Liver (tissue), 8 donors: ENCODE measurements at regions not wholly inside any gene's neighbourhood (a gene's known extent, or its start where the extent isn't known, plus 50 kb on each side); places are given as distances from the start of the nearest gene placed in this dataset.

ENCODE experiments used
- DNase-seq: peaks from one replicate; pipeline ENCODE4 v3.0.0-alpha.2; 2017; ENCODE audit warnings: low spot score
- H3K27ac ChIP-seq, 2 donors: one replicate each; pipeline ENCODE4 v1.7.0; 2013; ENCODE audit warnings: inconsistent platforms in 2 of 2, low read length in 2 of 2, control low read depth in 1 of 2, low read depth in 1 of 2, mild to moderate bottlenecking in 1 of 2
- H3K27me3 ChIP-seq, 4 donors: one replicate each; pipeline versions ENCODE4 v1.6.1 to v1.7.0; 2013; ENCODE audit warnings: low read length in 3 of 4, inconsistent platforms in 1 of 4, mild to moderate bottlenecking in 1 of 4, moderate library complexity in 1 of 4; ENCODE audit not compliant: control insufficient read depth in 4 of 4, insufficient read depth in 4 of 4
- H3K36me3 ChIP-seq, 4 donors: one replicate each; pipeline versions ENCODE4 v1.6.1 to v1.7.0; 2013; ENCODE audit warnings: low read length in 3 of 4, mild to moderate bottlenecking in 3 of 4, low read depth in 1 of 4, moderate library complexity in 1 of 4; ENCODE audit not compliant: control insufficient read depth in 4 of 4, insufficient read depth in 3 of 4
- H3K4me1 ChIP-seq, 4 donors: one replicate each; pipeline versions ENCODE4 v1.6.1 to v1.7.0; 2013; ENCODE audit warnings: low read length in 3 of 4, mild to moderate bottlenecking in 3 of 4, moderate library complexity in 1 of 4; ENCODE audit not compliant: control insufficient read depth in 4 of 4, insufficient read depth in 4 of 4
- H3K4me3 ChIP-seq, 3 donors: one replicate each; pipeline versions ENCODE4 v1.6.1 to v1.7.0; 2013; ENCODE audit warnings: low read length in 3 of 3, control low read depth in 1 of 3, low read depth in 1 of 3, mild to moderate bottlenecking in 1 of 3
- H3K9ac ChIP-seq, 2 donors: one replicate each; pipeline ENCODE4 v1.7.0; 2013; ENCODE audit warnings: low read length in 2 of 2, mild to moderate bottlenecking in 2 of 2, moderate library complexity in 2 of 2, control low read depth in 1 of 2, low read depth in 1 of 2
- H3K9me3 ChIP-seq, 4 donors: one replicate each; pipeline versions ENCODE4 v1.6.1 to v1.7.0; 2013; ENCODE audit warnings: low read length in 3 of 4; ENCODE audit not compliant: control insufficient read depth in 4 of 4
- ATF3 ChIP-seq: IDR thresholded peaks from 2 replicates; pipeline ENCODE4 v1.6.1; 2016; ENCODE audit warnings: antibody characterized with exemption
- CTCF ChIP-seq: fragments of 150-350 bp; IDR thresholded peaks from 2 replicates; pipeline ENCODE4 v1.5.1; 2017; ENCODE audit warnings: improper control_type of control experiment, low read depth, low read length; ENCODE audit not compliant: missing input control
- EGR1 ChIP-seq, 2 donors: IDR thresholded peaks; 2 replicates each; pipeline ENCODE4 v1.6.1; 2016 to 2018; ENCODE audit warnings: antibody characterized with exemption in 2 of 2, low read depth in 2 of 2
- FOXA1 ChIP-seq: IDR thresholded peaks from 2 replicates; pipeline ENCODE4 v1.6.1; 2016; ENCODE audit warnings: antibody characterized with exemption
- FOXA2 ChIP-seq: IDR thresholded peaks from 2 replicates; pipeline ENCODE4 v1.6.1; 2016; ENCODE audit warnings: antibody characterized with exemption
- GABPA ChIP-seq, 2 donors: IDR thresholded peaks in 1 of 2; conservative IDR thresholded peaks in 1 of 2; 2 replicates each; pipeline ENCODE4 v1.6.1; 2016; ENCODE audit warnings: antibody characterized with exemption in 2 of 2, mild to moderate bottlenecking in 1 of 2, moderate library complexity in 1 of 2
- HNF4A ChIP-seq, 2 donors: conservative IDR thresholded peaks; 2 replicates each; pipeline ENCODE4 v1.6.1; 2016; ENCODE audit warnings: antibody characterized with exemption in 2 of 2, mild to moderate bottlenecking in 2 of 2
- HNF4G ChIP-seq: IDR thresholded peaks from 2 replicates; pipeline ENCODE4 v1.6.1; 2016; ENCODE audit warnings: antibody characterized with exemption
- JUND ChIP-seq, 2 donors: IDR thresholded peaks; 2 replicates each; pipeline ENCODE4 v1.6.1; 2016; ENCODE audit warnings: antibody characterized with exemption in 2 of 2
- MAX ChIP-seq: IDR thresholded peaks from 2 replicates; pipeline ENCODE4 v1.6.1; 2016; ENCODE audit warnings: antibody characterized with exemption
- NR2F2 ChIP-seq: IDR thresholded peaks from 2 replicates; pipeline ENCODE4 v1.6.1; 2016; ENCODE audit warnings: antibody characterized with exemption
- RAD21 ChIP-seq, 2 donors: IDR thresholded peaks; 2 replicates each; pipeline ENCODE4 v1.6.1; 2016; ENCODE audit warnings: antibody characterized with exemption in 2 of 2, mild to moderate bottlenecking in 2 of 2
- REST ChIP-seq: IDR thresholded peaks from 2 replicates; pipeline ENCODE4 v1.6.1; 2016; ENCODE audit warnings: antibody characterized with exemption, mild to moderate bottlenecking
- RXRA ChIP-seq, 2 donors: IDR thresholded peaks; 2 replicates each; pipeline ENCODE4 v1.6.1; 2017 to 2018; ENCODE audit warnings: antibody characterized with exemption in 2 of 2, mild to moderate bottlenecking in 1 of 2
- SP1 ChIP-seq: IDR thresholded peaks from 2 replicates; pipeline ENCODE4 v1.6.1; 2018; ENCODE audit warnings: antibody characterized with exemption, mild to moderate bottlenecking
- TAF1 ChIP-seq: conservative IDR thresholded peaks from 2 replicates; pipeline ENCODE4 v1.6.1; 2016; ENCODE audit warnings: antibody characterized with exemption, mild to moderate bottlenecking
- YY1 ChIP-seq: IDR thresholded peaks from 2 replicates; pipeline ENCODE4 v1.6.1; 2016; ENCODE audit warnings: antibody characterized with exemption, mild to moderate bottlenecking
- ZBTB33 ChIP-seq: IDR thresholded peaks from 2 replicates; pipeline ENCODE4 v1.6.1; 2016; ENCODE audit warnings: antibody characterized with exemption
- WGBS: extraction: QIAGEN DNeasy Blood & Tissue Kit; methylation state at CpG from one replicate; pipeline ENCODE4 v1.1.7; 2013; 5-methylcytosine and 5-hydroxymethylcytosine counted together
- donor health status: healthy.
- donor health status: healthy.
- donor health status: healthy.
- donor health status: healthy.
- donor health status: healthy.

- TF ChIP-seq FOXA1 (no peak), TAF1 (no peak), GABPA (IDR thresholded peaks at IDR 0.05 in 1 of 2, conservative IDR thresholded peaks at IDR 0.05 in 1 of 2) (no peak), REST (no peak), ZBTB33 (no peak), RXRA (IDR thresholded peaks at IDR 0.05) (no peak), EGR1 (IDR thresholded peaks at IDR 0.05; ENCODE audit: low read depth in 2 of 2) (no peak), HNF4G (no peak), NR2F2 (no peak), JUND (IDR thresholded peaks at IDR 0.05) (no peak), FOXA2 (no peak), YY1 (no peak), MAX (no peak), CTCF (no peak), HNF4A (conservative IDR thresholded peaks at IDR 0.05) (no peak), RAD21 (IDR thresholded peaks at IDR 0.05) (no peak), SP1 (no peak), ATF3 (no peak)
- Histone ChIP-seq H3K9ac (no peak overlapping the region), H3K27me3 (no peaks in the 10 kb centered on the region), H3K27ac (no peak overlapping the region), H3K4me1 (no peaks in the 10 kb centered on the region), H3K36me3 (no peaks in the 10 kb centered on the region), H3K4me3 (no peak overlapping the region), H3K9me3 (peaks cover 0 to 4% (median 0%) of the 10 kb centered on the region in 4 donors)
- no peak for DNase-seq
- WGBS = 62% methylated on average over 8 of the region's 8 CpGs
Measured at GRCh38 chr13:106407338-106407737, 128.1 kb downstream of the EFNB2 start.
